Caco-2 (cell line): ENCODE measurements at regions not wholly inside any gene's neighbourhood (a gene's known extent, or its start where the extent isn't known, plus 50 kb on each side); places are given as distances from the start of the nearest gene placed in this dataset.

Source experiments
- BruUV-seq: library from RNA; stranded (reverse); fragments of 400-500 nt; replicated peaks from 2 replicates; lab custom pipeline; 2021; lab: Mats Ljungman, UMichigan
- CTCF ChIA-PET: fragments of 300-600 bp; sonication (Branson Sonifier 250); formaldehyde crosslinking; loops from one replicate; lab custom pipeline; 2022; ENCODE audit warnings: antibody characterized with exemption; lab: Charles Lee
- POLR2A ChIA-PET: fragments of 300-600 bp; sonication (Branson Sonifier 250); formaldehyde crosslinking; loops from one replicate; lab custom pipeline; 2022; ENCODE audit warnings: antibody characterized with exemption; lab: Charles Lee
- DNase-seq, 2 experiments: peaks; one replicate each; pipeline versions ENCODE4 v3.0.0 to v3.0.0-alpha.2; 2020 to 2022
- H3K27me3 ChIP-seq: replicated peaks from 2 replicates; pipeline ENCODE4 v1.6.0; 2011; ENCODE audit warnings: low read length; ENCODE audit not compliant: control insufficient read depth, insufficient read depth
- H3K36me3 ChIP-seq: 2 replicates; pipeline ENCODE4 v1.5.1; 2011; ENCODE audit warnings: low read length; ENCODE audit not compliant: control insufficient read depth, insufficient read depth
- H3K4me1 ChIP-seq: fragments of 250-450 bp; sonication (Bioruptor Pico); 2 replicates; pipeline ENCODE4 v1.5.1; 2020; ENCODE audit warnings: mild to moderate bottlenecking
- H3K4me3 ChIP-seq: 2 replicates; pipeline ENCODE4 v1.5.1; 2011; ENCODE audit warnings: low read depth, mild to moderate bottlenecking, control low read depth, low read length
- H3K9me3 ChIP-seq: fragments of 250-450 bp; sonication (Bioruptor Pico); 2 replicates; pipeline ENCODE4 v1.5.1; 2020; ENCODE audit warnings: mild to moderate bottlenecking, moderate library complexity
- H3K27ac Mint-ChIP-seq: one replicate; pipeline ENCODE4 v1.8.0; 2022; ENCODE audit warnings: mixed read lengths; ENCODE audit not compliant: unreplicated experiment
- H3K27me3 Mint-ChIP-seq: one replicate; pipeline ENCODE4 v1.8.0; 2022; ENCODE audit warnings: mixed read lengths; ENCODE audit not compliant: insufficient read depth, unreplicated experiment
- H3K36me3 Mint-ChIP-seq: one replicate; pipeline ENCODE4 v1.8.0; 2022; ENCODE audit warnings: mild to moderate bottlenecking, mixed read lengths; ENCODE audit not compliant: insufficient read depth, unreplicated experiment
- H3K4me1 Mint-ChIP-seq: one replicate; pipeline ENCODE4 v1.8.0; 2022; ENCODE audit warnings: low read depth, mixed read lengths; ENCODE audit not compliant: unreplicated experiment
- H3K4me3 Mint-ChIP-seq: one replicate; pipeline ENCODE4 v1.8.0; 2022; ENCODE audit warnings: mild to moderate bottlenecking, moderate library complexity, mixed read lengths; ENCODE audit not compliant: unreplicated experiment
- H3K9me3 Mint-ChIP-seq: one replicate; pipeline ENCODE4 v1.8.0; 2022; ENCODE audit warnings: mixed read lengths; ENCODE audit not compliant: unreplicated experiment
- CTCF ChIP-seq, 2 experiments: fragments of 200-600 bp in 1 of 2; IDR thresholded peaks; 1 replicate in 1 of 2; 2 replicates in 1 of 2; pipeline versions ENCODE4 v1.5.1 to v1.8.0; 2011 to 2022; ENCODE audit warnings: antibody characterized with exemption in 1 of 2, control low read depth in 1 of 2, inconsistent platforms in 1 of 2, low read depth in 1 of 2, low read length in 1 of 2, mild to moderate bottlenecking in 1 of 2, moderate library complexity in 1 of 2; ENCODE audit not compliant: insufficient read depth in 1 of 2, severe bottlenecking in 1 of 2, unreplicated experiment in 1 of 2
- intact Hi-C: fragments of 100-400 bp; cut with micrococcal nuclease; formaldehyde crosslinking; loops from one replicate; pipeline ENCODE4 v1.10.0; 2022; ENCODE audit not compliant: unreplicated experiment

GRCh38 chr13:97780486-97780885 is 173.0 kb upstream of the IPO5 start:
- no peak for DNase-seq
- no peaks in the 10 kb centered on the region for H3K4me1 ChIP-seq
- intact Hi-C loops: no loop called here
- H3K27me3 Mint-ChIP-seq: peaks cover 18% of the 10 kb centered on the region
- no peaks in the 10 kb centered on the region; the same call in 1 of the 2 replicates for H3K27me3 ChIP-seq
- H3K36me3 Mint-ChIP-seq: no peaks in the 10 kb centered on the region
- no peak overlapping the region for H3K4me3 Mint-ChIP-seq
- no peak overlapping the region for H3K27ac Mint-ChIP-seq
- H3K9me3 Mint-ChIP-seq: peaks cover 8% of the 10 kb centered on the region
- H3K36me3 ChIP-seq: no peaks in the 10 kb centered on the region
- no peak overlapping the region for H3K4me3 ChIP-seq
- POLR2A ChIA-PET: no interaction called here
- H3K4me1 Mint-ChIP-seq: no peaks in the 10 kb centered on the region
- no TSS peak for BruUV-seq
- CTCF ChIA-PET: no interaction called here
- TF ChIP-seq CTCF (IDR thresholded peaks at IDR 0.05; ENCODE audit: insufficient read depth in 1 of 2, low read depth in 1 of 2, low read length in 1 of 2, severe bottlenecking in 1 of 2, unreplicated experiment in 1 of 2): no peak
- H3K9me3 ChIP-seq: peaks cover 3% of the 10 kb centered on the region; the same call in 1 of the 2 replicates

- H3K9me3 Mint-ChIP-seq: peaks cover 8% of the 10 kb centered on the region
- BruUV-seq: no TSS peak
- H3K27ac Mint-ChIP-seq: no peak overlapping the region
- no peaks in the 10 kb centered on the region for H3K4me1 Mint-ChIP-seq
- H3K27me3 ChIP-seq: no peaks in the 10 kb centered on the region; the same call in 1 of the 2 replicates
- H3K9me3 ChIP-seq: peaks cover 3% of the 10 kb centered on the region; the same call in 1 of the 2 replicates
- H3K4me3 ChIP-seq: no peak overlapping the region
- no peak for TF ChIP-seq CTCF (IDR thresholded peaks at IDR 0.05; ENCODE audit: insufficient read depth in 1 of 2, low read depth in 1 of 2, low read length in 1 of 2, severe bottlenecking in 1 of 2, unreplicated experiment in 1 of 2)
- intact Hi-C loops: no loop called here
- POLR2A ChIA-PET: no interaction called here
- H3K36me3 ChIP-seq: no peaks in the 10 kb centered on the region
- CTCF ChIA-PET: no interaction called here
- no peaks in the 10 kb centered on the region for H3K36me3 Mint-ChIP-seq
- DNase-seq: no peak
- H3K4me3 Mint-ChIP-seq: no peak overlapping the region
- peaks cover 18% of the 10 kb centered on the region for H3K27me3 Mint-ChIP-seq
- H3K4me1 ChIP-seq: no peaks in the 10 kb centered on the region
These were observed 171.6 kb upstream of the IPO5 start for GRCh38 chr13:97781891-97782305.

- Histone ChIP-seq H3K27me3 (no peaks in the 10 kb centered on the region; the same call in 1 of the 2 replicates), H3K36me3 (no peaks in the 10 kb centered on the region), H3K4me3 (no peak overlapping the region), H3K9me3 (peaks cover 15% of the 10 kb centered on the region), H3K4me1 (no peaks in the 10 kb centered on the region)
- Mint-ChIP-seq H3K9me3 (peaks cover 18% of the 10 kb centered on the region), H3K27me3 (peaks cover 6% of the 10 kb centered on the region), H3K4me1 (no peaks in the 10 kb centered on the region), H3K36me3 (no peaks in the 10 kb centered on the region), H3K27ac (no peak overlapping the region), H3K4me3 (no peak overlapping the region)
- CTCF ChIA-PET: no interaction called here
- no peak for DNase-seq
- BruUV-seq: no TSS peak
- TF ChIP-seq CTCF (IDR thresholded peaks at IDR 0.05; ENCODE audit: insufficient read depth in 1 of 2, low read depth in 1 of 2, low read length in 1 of 2, severe bottlenecking in 1 of 2, unreplicated experiment in 1 of 2): no peak
- POLR2A ChIA-PET: no interaction called here
- intact Hi-C loops: no loop called here
These were observed 167.0 kb upstream of the IPO5 start for GRCh38 chr13:97786510-97786909.
